Activated T-cell treated with anti-CD3 and anti-CD28 coated beads, Interleukin-2, amount 50 U/mL, for 4 hours (primary cell): ENCODE measurements at regions not wholly inside any gene's neighbourhood (a gene's known extent, or its start where the extent isn't known, plus 50 kb on each side); places are given as distances from the start of the nearest gene placed in this dataset.
"Not testable (repeated sequence)": the region's sequence is repeated elsewhere in the genome, so short reads cannot be mapped to it uniquely, and the experiment has no call there.

Source experiments
- ATAC-seq, 2 donors: fragments of 200-7000 bp; cut with Tn5 transposase; one replicate each; pipeline ENCODE4 v1.10.0; 2021
- DNase-seq: peaks from one replicate; pipeline ENCODE4 v3.0.0-alpha.2; 2020
- H3K27me3 Mint-ChIP-seq: one replicate; pipeline ENCODE4 v1.8.0; 2021; ENCODE audit warnings: low read depth, mixed read lengths
- H3K36me3 Mint-ChIP-seq: one replicate; pipeline ENCODE4 v1.8.0; 2022; ENCODE audit warnings: mixed read lengths; ENCODE audit not compliant: insufficient read depth
- H3K4me1 Mint-ChIP-seq: one replicate; pipeline ENCODE4 v1.8.0; 2021; ENCODE audit warnings: low read depth, mixed read lengths
- H3K4me3 Mint-ChIP-seq: one replicate; pipeline ENCODE4 v1.8.0; 2021; ENCODE audit warnings: mild to moderate bottlenecking, moderate library complexity, mixed read lengths
- H3K9me3 Mint-ChIP-seq: one replicate; pipeline ENCODE4 v1.8.0; 2021; ENCODE audit warnings: mixed read lengths

DNA sequence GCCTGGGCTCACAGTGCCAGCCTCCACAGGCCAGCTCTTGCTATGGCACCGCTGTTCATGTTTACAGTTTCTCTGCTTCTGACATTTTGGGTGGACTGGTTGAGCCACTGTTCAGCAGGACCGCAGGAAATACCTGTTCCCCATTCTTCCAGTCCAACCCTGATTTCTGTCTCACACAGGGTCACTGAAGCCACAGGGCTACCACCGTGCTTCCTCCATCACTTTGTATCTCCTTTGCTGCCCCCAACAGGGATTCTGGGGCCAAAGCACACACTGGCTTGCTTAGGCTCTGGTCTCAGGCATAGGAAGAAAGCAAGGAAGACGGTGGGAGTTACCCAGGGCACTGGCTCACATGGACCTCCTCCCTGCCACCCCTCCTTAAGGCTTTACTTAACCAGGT lies 164.5 kb downstream of the UNC5CL start:
- ATAC-seq (no peak), DNase-seq (no peak)
- no peak overlapping the region for H3K4me3 Mint-ChIP-seq
- H3K9me3 Mint-ChIP-seq = peaks cover 8% of the 10 kb centered on the region
- no peaks in the 10 kb centered on the region for H3K36me3 Mint-ChIP-seq
- H3K27me3 Mint-ChIP-seq = peaks cover 29% of the 10 kb centered on the region
- H3K4me1 Mint-ChIP-seq = no peaks in the 10 kb centered on the region

DNA sequence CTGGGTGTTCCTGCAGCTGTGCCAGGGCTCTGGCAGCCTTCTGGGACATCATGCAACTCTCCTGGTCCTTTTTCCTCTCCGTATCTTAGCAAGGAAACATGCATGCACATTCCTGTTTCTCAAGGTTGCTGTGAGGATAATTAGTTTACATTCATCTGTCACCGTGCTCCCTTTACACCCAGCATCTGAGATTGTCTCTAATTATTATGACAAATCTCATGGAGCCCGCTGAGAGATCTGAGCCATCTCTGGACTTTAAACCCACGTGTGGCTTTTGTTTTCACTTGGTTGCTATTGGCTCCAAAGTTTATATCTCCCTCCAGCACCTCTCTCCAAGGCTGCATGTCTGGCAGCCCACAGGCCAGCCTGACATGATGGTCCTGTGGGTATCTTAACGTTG lies 167.6 kb downstream of the UNC5CL start:
- no peak overlapping the region for H3K4me3 Mint-ChIP-seq
- no peaks in the 10 kb centered on the region for H3K9me3 Mint-ChIP-seq
- H3K27me3 Mint-ChIP-seq = peaks cover 15% of the 10 kb centered on the region
- no peak for DNase-seq
- no peaks in the 10 kb centered on the region for H3K36me3 Mint-ChIP-seq
- no peaks in the 10 kb centered on the region for H3K4me1 Mint-ChIP-seq
- no peak for ATAC-seq

- ATAC-seq, DNase-seq, H3K36me3 Mint-ChIP-seq, H3K4me3 Mint-ChIP-seq, H3K27me3 Mint-ChIP-seq, H3K9me3 Mint-ChIP-seq, H3K4me1 Mint-ChIP-seq: not testable (repeated sequence)
These were observed 170.7 kb downstream of the UNC5CL start for GRCh38 chr6:40868089-40868865.

DNA sequence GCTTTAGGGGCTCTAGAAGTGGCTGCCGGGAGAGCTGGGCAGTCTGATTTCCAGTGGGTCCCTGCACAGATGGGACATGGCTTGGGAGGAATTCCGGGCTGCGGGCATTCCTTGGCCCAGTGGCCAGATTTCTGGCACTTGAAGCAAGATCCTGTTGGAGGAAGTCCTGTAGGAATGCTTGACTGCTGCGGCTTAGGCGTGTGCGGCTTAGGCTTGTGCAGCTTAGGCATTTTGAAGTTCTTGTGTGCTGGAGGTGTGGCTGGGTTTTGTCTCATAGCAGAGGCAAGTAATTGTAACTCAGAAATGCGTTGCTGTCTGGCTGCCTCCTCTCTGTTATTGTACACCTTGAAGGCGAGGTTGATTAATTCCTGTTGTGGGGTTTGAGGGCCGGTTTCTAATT lies 171.5 kb downstream of the UNC5CL start:
- not testable (repeated sequence) for H3K9me3 Mint-ChIP-seq, ATAC-seq, H3K4me3 Mint-ChIP-seq

DNA sequence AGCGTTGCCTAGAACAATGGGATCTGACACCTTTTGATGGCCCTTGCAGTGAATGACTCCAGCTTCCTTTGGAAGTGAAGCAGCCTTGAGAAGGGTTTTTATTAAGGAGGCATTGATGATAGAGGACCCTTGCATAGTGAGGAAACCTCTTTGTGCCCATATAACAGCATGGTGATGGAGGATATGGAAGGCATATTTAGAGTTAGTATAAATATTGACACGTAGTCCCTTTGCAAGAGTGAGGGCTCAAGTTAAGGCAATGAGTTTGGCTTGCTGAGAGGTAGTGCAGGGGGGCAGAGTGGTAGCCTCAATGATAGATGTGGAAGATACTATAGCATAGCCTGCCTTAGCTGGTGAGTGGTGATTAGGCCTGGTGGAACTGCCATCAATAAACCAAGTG lies 173.8 kb downstream of the UNC5CL start:
- not testable (repeated sequence) for H3K4me3 Mint-ChIP-seq, DNase-seq, H3K36me3 Mint-ChIP-seq, H3K9me3 Mint-ChIP-seq, H3K27me3 Mint-ChIP-seq, H3K4me1 Mint-ChIP-seq, ATAC-seq

More for the DNA sequence above, 171.5 kb downstream of the UNC5CL start:
- H3K4me1 Mint-ChIP-seq, H3K27me3 Mint-ChIP-seq, DNase-seq, H3K36me3 Mint-ChIP-seq: not testable (repeated sequence)

GRCh38 chr6:40860443-40860842 lies 178.6 kb downstream of the UNC5CL start:
- ATAC-seq (no peak), DNase-seq (no peak)
- Mint-ChIP-seq H3K9me3 (no peaks in the 10 kb centered on the region), H3K4me1 (no peaks in the 10 kb centered on the region), H3K4me3 (no peak overlapping the region), H3K36me3 (no peaks in the 10 kb centered on the region), H3K27me3 (peaks cover 3% of the 10 kb centered on the region)

GRCh38 chr6:40856271-40856670 lies 182.8 kb downstream of the UNC5CL start:
- no peak overlapping the region for H3K4me3 Mint-ChIP-seq
- ATAC-seq (no peak), DNase-seq (no peak)
- H3K27me3 Mint-ChIP-seq = peaks cover 3% of the 10 kb centered on the region
- H3K36me3 Mint-ChIP-seq = no peaks in the 10 kb centered on the region
- peaks cover 5% of the 10 kb centered on the region for H3K4me1 Mint-ChIP-seq
- no peaks in the 10 kb centered on the region for H3K9me3 Mint-ChIP-seq

DNA sequence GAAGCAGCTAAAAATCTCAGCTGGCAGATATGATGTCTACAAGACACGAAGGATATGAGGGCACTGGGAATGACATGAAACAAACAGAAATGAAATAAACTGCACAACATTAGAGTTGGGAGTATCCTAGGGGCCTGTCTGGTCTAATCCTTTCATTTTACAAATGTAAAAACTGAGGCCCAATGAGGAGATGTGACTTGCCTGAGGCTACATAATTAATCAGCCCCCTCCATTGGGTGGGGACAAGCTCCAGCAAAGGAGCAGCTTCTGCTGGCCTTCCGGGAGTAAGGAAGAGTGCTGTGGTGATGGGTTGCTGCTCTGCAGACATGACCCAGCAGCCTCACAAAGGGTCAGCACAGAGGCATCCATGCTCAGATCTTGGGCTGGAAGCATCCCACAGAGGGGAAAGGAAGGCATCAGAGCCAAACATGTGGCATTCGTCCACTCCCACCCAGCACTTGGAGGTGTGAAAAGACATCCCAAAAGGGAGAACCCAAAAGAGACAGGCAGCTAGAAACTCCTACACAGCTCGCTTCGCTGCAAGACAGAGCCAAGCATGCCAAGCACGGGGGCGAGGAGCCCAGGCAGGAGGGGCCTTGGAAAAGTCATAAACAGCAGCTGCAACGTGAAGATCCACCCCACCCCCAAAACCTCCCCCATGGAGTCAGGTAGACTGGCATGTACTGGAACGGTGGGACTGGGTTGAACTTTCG lies 183.7 kb downstream of the UNC5CL start:
- DNase-seq (no peak), ATAC-seq (no peak)
- Mint-ChIP-seq H3K27me3 (peaks cover 2% of the 10 kb centered on the region), H3K9me3 (no peaks in the 10 kb centered on the region), H3K4me3 (no peak overlapping the region), H3K4me1 (peaks cover 5% of the 10 kb centered on the region), H3K36me3 (no peaks in the 10 kb centered on the region)

GRCh38 chr6:40854592-40854991 lies 184.4 kb downstream of the UNC5CL start:
- DNase-seq (no peak), ATAC-seq (no peak)
- Mint-ChIP-seq H3K27me3 (no peaks in the 10 kb centered on the region), H3K4me3 (no peak overlapping the region), H3K36me3 (no peaks in the 10 kb centered on the region), H3K9me3 (no peaks in the 10 kb centered on the region), H3K4me1 (peaks cover 5% of the 10 kb centered on the region)

DNA sequence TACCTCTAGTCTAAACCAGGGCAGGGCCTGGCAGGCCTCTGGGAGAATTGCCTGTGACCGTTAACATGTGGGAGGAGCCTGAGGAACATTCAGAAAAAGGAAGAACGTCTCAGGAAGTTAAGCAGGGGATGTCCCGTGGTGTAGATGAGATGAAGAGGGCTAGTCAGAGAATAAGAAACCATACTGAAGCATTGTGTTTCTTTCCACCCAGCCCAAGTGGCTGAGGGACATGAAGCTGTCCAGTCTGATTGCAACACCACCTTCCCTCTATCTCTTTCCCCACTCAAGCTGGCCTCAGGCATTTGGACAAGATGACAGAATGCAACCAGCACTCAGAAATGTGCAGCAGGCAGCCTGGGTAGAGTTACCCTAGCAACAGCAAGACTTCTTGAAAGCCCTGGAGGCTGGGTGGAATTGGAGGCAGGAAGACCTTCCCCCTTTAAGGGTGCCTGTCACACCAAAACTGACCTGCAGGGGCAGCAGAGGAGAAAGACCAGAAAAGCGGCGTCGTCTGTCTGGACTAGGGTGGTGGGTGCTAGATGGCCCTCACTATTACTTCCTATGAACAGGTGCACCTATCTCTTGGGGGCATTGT lies 186.1 kb downstream of the UNC5CL start:
- DNase-seq = no peak
- peaks cover 5% of the 10 kb centered on the region for H3K4me1 Mint-ChIP-seq
- H3K4me3 Mint-ChIP-seq = no peak overlapping the region
- no peaks in the 10 kb centered on the region for H3K36me3 Mint-ChIP-seq
- peaks cover 3% of the 10 kb centered on the region for H3K27me3 Mint-ChIP-seq
- H3K9me3 Mint-ChIP-seq = no peaks in the 10 kb centered on the region
- ATAC-seq = no peak

GRCh38 chr6:40849546-40849945 lies 189.5 kb downstream of the UNC5CL start:
- H3K9me3 Mint-ChIP-seq = no peaks in the 10 kb centered on the region
- no peak for ATAC-seq
- H3K4me3 Mint-ChIP-seq = no peak overlapping the region
- peaks cover 9% of the 10 kb centered on the region for H3K27me3 Mint-ChIP-seq
- no peaks in the 10 kb centered on the region for H3K36me3 Mint-ChIP-seq
- peaks cover 5% of the 10 kb centered on the region for H3K4me1 Mint-ChIP-seq
- DNase-seq = no peak

DNA sequence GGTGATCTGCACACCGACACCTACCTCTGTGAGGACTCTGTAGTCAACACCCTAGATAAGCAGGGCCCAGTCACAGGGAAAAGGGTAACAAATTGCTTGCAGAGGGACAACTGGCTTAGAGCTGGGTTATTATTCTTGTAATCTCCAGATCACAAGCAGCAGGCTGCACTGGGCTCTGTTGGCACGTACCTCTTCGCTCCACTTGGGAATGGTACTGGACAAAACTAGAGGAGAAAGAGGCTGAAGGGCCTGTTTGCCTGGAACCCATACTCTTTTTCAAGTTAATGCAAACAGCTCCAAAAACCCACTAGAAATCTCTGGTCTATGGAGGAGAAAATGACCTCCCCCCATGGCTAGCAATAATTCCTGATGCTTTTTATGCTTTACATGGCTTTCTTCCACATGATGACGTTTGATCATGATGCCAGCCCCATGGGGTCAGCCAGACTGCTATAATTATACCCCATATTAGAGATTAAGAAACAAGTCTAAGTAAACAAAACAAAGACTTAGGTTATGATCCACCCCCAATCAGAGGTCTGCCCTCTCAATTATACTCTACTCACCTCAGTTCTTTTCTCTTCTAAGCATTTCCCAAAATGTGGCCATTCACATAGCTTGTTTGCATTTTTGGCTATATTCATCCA lies 190.0 kb downstream of the UNC5CL start:
- Mint-ChIP-seq H3K36me3 (no peaks in the 10 kb centered on the region), H3K27me3 (peaks cover 9% of the 10 kb centered on the region), H3K9me3 (no peaks in the 10 kb centered on the region), H3K4me3 (no peak overlapping the region), H3K4me1 (peaks cover 5% of the 10 kb centered on the region)
- no peak for ATAC-seq
- DNase-seq = no peak

DNA sequence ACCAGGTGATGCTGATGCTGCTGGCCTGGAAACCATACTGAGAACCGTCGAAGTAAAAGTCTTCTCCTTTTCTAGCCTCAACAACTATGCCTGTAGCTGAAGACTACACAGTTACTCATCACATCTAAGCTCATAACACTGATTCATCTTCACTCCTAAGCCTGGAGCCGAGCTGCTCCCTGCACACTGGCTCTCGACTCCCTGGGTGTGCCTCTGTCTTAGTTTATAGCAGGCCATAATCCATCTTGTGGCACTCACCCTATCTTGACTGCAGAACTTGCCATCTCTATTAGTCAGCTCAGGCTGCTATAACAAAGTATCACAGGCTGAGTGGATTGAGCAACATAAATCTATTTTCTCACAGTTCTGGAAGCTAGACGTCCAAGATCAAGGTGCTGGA lies 191.0 kb downstream of the UNC5CL start:
- Mint-ChIP-seq H3K27me3 (peaks cover 9% of the 10 kb centered on the region), H3K4me1 (peaks cover 5% of the 10 kb centered on the region)
- ATAC-seq = no peak

DNA sequence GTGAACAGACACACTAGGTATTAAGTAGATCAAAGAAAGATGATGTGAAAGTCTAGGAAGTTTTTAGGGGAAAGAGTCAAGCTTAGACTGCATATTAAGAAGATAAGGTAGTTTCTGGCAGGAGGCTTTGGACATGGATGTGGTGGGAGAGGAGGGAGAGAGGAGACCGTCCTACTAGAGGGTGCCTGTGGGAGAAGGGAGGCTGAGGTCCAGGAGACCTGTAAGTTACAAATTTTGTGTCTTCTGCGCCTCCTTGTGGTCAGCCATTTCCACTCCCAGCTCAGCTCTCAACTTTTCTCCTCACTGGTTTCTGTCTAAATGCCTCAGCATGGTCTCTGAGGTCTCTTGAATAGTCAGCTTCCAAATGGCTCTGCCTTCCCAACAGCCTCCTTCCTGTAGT lies 193.5 kb downstream of the UNC5CL start:
- Mint-ChIP-seq H3K4me3 (no peak overlapping the region), H3K27me3 (peaks cover 9% of the 10 kb centered on the region), H3K4me1 (no peaks in the 10 kb centered on the region), H3K9me3 (no peaks in the 10 kb centered on the region), H3K36me3 (no peaks in the 10 kb centered on the region)
- DNase-seq (no peak), ATAC-seq (no peak)

More for the DNA sequence above, 191.0 kb downstream of the UNC5CL start:
- Mint-ChIP-seq H3K36me3 (no peaks in the 10 kb centered on the region), H3K9me3 (no peaks in the 10 kb centered on the region), H3K4me3 (no peak overlapping the region)
- no peak for DNase-seq
